ENCODE measurements at regions not wholly inside any gene's neighbourhood (a gene's known extent, or its start where the extent isn't known, plus 50 kb on each side); places are given as distances from the start of the nearest gene placed in this dataset.
"Not testable (repeated sequence)": the region's sequence is repeated elsewhere in the genome, so short reads cannot be mapped to it uniquely, and the experiment has no call there.

DNA sequence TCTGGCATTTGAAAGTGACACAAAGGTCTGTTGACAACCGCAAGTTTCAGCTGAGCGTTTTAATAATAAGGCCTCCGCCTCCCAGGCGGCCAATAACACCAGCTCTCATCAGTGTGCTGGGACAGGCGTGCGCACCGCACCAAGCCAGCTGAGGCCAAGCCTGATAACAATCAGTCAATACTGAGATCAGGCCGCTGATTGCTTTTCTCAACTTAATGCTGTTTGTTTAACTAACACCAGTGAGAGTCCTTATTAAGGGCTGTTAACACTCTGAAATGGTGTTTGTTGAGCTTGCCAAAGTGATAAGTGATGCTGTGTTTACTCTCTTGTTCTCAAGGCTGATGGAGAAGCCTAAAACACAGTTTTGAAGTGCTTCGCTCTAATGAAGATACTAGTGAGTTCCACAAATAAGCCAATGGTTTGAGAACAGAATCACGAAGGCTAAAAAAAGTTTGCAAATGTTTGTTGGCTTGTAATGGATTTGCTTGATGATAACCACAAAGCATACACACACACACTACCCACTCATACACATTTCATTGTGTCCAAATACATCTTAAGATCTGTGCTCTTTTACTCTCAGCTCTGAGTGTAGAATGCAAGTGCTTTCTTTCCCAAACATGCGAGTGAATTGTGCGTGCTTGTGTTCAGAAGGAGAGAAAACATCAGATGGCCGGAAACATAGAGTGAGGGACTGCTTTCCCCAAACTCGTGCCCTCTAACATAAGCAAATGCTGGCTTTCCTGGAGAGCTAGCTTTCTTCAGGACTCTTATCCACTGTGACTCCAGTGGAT lies 330.4 kb upstream of the KLF4 start:
- no peak overlapping the region for H3K4me3 Mint-ChIP-seq
- no peaks in the 10 kb centered on the region for H3K27me3 Mint-ChIP-seq
- no peaks in the 10 kb centered on the region for H3K36me3 Mint-ChIP-seq (ENCODE audit: low read depth)
- no peak overlapping the region for H3K27ac Mint-ChIP-seq
- DNase-seq = no peak
- H3K9me3 Mint-ChIP-seq = no peaks in the 10 kb centered on the region
- H3K4me1 Mint-ChIP-seq = no peaks in the 10 kb centered on the region
- ATAC-seq = no peak

- not testable (repeated sequence) for H3K27ac Mint-ChIP-seq; H3K9me3 Mint-ChIP-seq; H3K4me3 Mint-ChIP-seq; DNase-seq; H3K27me3 Mint-ChIP-seq; ATAC-seq; H3K36me3 Mint-ChIP-seq (ENCODE audit: low read depth); H3K4me1 Mint-ChIP-seq
Observed at GRCh38 chr9:107818503-107818829, 328.9 kb upstream of the KLF4 start.

- not testable (repeated sequence) for H3K9me3 Mint-ChIP-seq; ATAC-seq; H3K27me3 Mint-ChIP-seq; H3K4me1 Mint-ChIP-seq; H3K4me3 Mint-ChIP-seq; H3K36me3 Mint-ChIP-seq (ENCODE audit: low read depth); DNase-seq; H3K27ac Mint-ChIP-seq
Observed at GRCh38 chr9:107817595-107818502, 328.3 kb upstream of the KLF4 start.

- Mint-ChIP-seq H3K27ac (no peak overlapping the region), H3K27me3 (no peaks in the 10 kb centered on the region), H3K36me3 (ENCODE audit: low read depth) (no peaks in the 10 kb centered on the region), H3K4me3 (no peak overlapping the region), H3K4me1 (no peaks in the 10 kb centered on the region), H3K9me3 (peaks cover 6% of the 10 kb centered on the region)
- DNase-seq (no peak), ATAC-seq (no peak)
Observed at GRCh38 chr9:107816561-107817021, 327.0 kb upstream of the KLF4 start.

DNA sequence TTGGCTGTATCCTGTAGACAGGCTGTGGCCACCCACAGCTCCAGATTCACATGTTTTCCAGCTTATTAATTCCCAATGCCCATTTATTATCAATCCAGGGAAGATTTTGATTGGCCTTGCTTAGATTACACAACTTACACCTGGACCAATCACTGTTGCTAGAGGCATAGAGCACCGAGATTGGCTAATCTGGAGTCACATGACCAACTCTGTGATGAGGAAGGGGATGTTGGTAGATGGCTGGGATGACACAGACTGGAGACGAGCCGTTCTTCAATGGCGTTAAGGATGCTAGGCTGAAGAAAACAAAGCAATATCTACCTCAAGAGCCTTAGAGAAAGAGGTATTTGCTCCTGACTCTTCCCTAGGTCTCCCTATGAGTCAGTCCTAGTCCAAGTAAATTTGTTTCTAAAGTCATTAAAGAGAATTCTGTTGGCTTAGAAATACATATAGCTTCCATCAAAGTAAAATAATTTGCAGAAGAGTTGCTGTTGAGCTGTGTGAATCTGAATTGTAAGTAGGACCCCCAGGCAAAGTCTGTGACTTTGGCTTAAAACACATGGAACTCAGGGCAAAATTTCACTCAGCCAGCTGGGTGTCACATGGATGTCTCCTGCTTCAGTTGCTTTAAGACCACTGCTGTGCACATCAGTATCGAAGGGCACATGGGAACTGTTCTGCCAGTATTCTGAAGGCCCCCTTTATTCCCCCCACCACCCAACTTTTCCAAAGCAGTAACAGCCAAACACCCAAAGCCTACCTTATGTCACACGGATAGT lies 326.4 kb upstream of the KLF4 start:
- H3K36me3 Mint-ChIP-seq (ENCODE audit: low read depth) = no peaks in the 10 kb centered on the region
- H3K27ac Mint-ChIP-seq = no peak overlapping the region
- ATAC-seq (no peak), DNase-seq (no peak)
- no peaks in the 10 kb centered on the region for H3K27me3 Mint-ChIP-seq
- no peak overlapping the region for H3K4me3 Mint-ChIP-seq
- H3K4me1 Mint-ChIP-seq = no peaks in the 10 kb centered on the region
- H3K9me3 Mint-ChIP-seq = peaks cover 6% of the 10 kb centered on the region

DNA sequence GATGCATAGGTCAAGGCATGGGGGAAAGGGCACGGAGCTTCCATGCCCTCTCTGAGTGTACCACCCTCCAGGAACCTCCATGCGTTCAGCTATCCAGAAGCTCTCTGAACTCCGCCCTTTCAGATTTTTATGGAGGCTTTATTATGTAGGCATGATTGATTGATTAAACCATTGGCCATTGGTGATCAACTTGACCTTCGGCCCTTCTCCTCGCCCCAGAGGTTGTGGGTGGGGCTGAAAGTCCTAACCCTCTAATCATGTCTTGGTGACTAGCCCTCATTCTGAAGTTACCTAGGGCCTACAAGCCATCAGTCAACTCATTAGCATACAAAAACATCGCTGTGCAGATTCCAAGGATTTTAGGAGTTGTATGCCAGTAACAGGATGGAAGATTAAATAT lies 323.7 kb upstream of the KLF4 start:
- peaks cover 6% of the 10 kb centered on the region for H3K9me3 Mint-ChIP-seq
- no peak for ATAC-seq

DNA sequence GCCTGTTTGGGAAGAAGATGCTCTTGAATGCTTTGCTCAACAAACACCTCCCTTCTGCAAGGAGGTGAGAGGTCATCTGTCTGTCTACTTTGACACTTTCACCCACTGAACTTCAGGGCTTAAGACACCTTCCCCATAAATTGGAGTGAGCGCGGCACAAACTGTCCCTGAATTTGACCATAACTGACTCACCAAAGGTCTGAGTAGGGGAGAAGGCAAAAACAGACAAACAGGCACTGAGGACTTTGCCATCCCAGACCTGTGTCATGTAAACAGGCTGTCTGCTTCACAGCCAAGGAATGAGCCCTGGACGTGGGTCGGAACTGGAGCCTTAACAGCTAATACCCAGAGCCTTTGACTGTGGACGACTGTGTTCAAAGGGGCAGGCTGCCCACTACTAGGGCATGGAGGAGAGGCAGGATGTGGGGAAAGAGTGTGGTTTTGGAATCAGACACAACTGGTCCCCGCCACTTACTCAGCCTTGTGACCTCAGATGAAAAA lies 320.9 kb upstream of the KLF4 start:
- no peak overlapping the region for H3K27ac Mint-ChIP-seq
- no peaks in the 10 kb centered on the region for H3K36me3 Mint-ChIP-seq (ENCODE audit: low read depth)
- peaks cover 6% of the 10 kb centered on the region for H3K9me3 Mint-ChIP-seq
- ATAC-seq (no peak), DNase-seq (no peak)
- H3K4me1 Mint-ChIP-seq = no peaks in the 10 kb centered on the region
- no peak overlapping the region for H3K4me3 Mint-ChIP-seq
- no peaks in the 10 kb centered on the region for H3K27me3 Mint-ChIP-seq

More for the DNA sequence above, 323.7 kb upstream of the KLF4 start:
- no peak overlapping the region for H3K4me3 Mint-ChIP-seq
- no peak overlapping the region for H3K27ac Mint-ChIP-seq
- no peaks in the 10 kb centered on the region for H3K36me3 Mint-ChIP-seq (ENCODE audit: low read depth)
- no peaks in the 10 kb centered on the region for H3K4me1 Mint-ChIP-seq
- no peak for DNase-seq
- H3K27me3 Mint-ChIP-seq = no peaks in the 10 kb centered on the region

GRCh38 chr9:107809871-107810460 lies 320.4 kb upstream of the KLF4 start:
- Mint-ChIP-seq H3K9me3 (peaks cover 6% of the 10 kb centered on the region), H3K27me3 (no peaks in the 10 kb centered on the region), H3K4me1 (no peaks in the 10 kb centered on the region), H3K27ac (no peak overlapping the region), H3K36me3 (ENCODE audit: low read depth) (no peaks in the 10 kb centered on the region), H3K4me3 (no peak overlapping the region)
- no peak for DNase-seq
- ATAC-seq = no peak

DNA sequence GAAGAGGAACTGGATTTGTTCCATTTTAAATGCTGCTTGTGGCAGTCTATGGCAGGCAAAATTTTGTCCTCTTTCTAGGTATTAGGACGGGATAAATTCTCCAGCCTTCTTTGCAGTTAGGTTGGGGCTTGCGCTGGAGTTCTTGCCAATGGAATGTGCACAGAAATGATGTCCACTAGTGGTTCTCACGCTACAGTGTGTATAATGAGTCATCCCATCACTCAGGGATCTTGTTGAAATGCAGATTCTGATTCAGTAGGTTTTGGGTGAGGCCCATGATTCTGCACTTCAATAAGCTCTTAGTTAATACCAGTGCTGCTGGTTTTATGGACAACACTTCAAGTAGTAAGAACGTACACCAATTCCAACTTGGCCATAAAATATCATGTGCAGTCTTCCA lies 317.6 kb upstream of the KLF4 start:
- no peaks in the 10 kb centered on the region for H3K9me3 Mint-ChIP-seq

GRCh38 chr9:107805201-107805600 lies 315.6 kb upstream of the KLF4 start:
- no peak for DNase-seq
- H3K27ac Mint-ChIP-seq = no peak overlapping the region
- H3K9me3 Mint-ChIP-seq = no peaks in the 10 kb centered on the region
- H3K27me3 Mint-ChIP-seq = peaks cover 1% of the 10 kb centered on the region
- no peaks in the 10 kb centered on the region for H3K36me3 Mint-ChIP-seq (ENCODE audit: low read depth)
- H3K4me3 Mint-ChIP-seq = no peak overlapping the region
- ATAC-seq = no peak
- no peaks in the 10 kb centered on the region for H3K4me1 Mint-ChIP-seq

More for the DNA sequence above, 317.6 kb upstream of the KLF4 start:
- Mint-ChIP-seq H3K27ac (no peak overlapping the region), H3K4me1 (no peaks in the 10 kb centered on the region), H3K36me3 (ENCODE audit: low read depth) (no peaks in the 10 kb centered on the region), H3K27me3 (no peaks in the 10 kb centered on the region), H3K4me3 (no peak overlapping the region)
- ATAC-seq (no peak), DNase-seq (no peak)

GRCh38 chr9:107794259-107794658 lies 304.7 kb upstream of the KLF4 start:
- Mint-ChIP-seq H3K27ac (no peak overlapping the region), H3K9me3 (peaks cover 10% of the 10 kb centered on the region), H3K4me3 (no peak overlapping the region), H3K4me1 (no peaks in the 10 kb centered on the region), H3K36me3 (ENCODE audit: low read depth) (no peaks in the 10 kb centered on the region), H3K27me3 (no peaks in the 10 kb centered on the region)
- no peak for ATAC-seq
- no peak for DNase-seq

GRCh38 chr9:107793541-107793940 lies 304.0 kb upstream of the KLF4 start:
- Mint-ChIP-seq H3K4me3 (no peak overlapping the region), H3K36me3 (ENCODE audit: low read depth) (no peaks in the 10 kb centered on the region), H3K27ac (no peak overlapping the region), H3K27me3 (no peaks in the 10 kb centered on the region), H3K9me3 (peaks cover 10% of the 10 kb centered on the region), H3K4me1 (no peaks in the 10 kb centered on the region)
- ATAC-seq (no peak), DNase-seq (no peak)

DNA sequence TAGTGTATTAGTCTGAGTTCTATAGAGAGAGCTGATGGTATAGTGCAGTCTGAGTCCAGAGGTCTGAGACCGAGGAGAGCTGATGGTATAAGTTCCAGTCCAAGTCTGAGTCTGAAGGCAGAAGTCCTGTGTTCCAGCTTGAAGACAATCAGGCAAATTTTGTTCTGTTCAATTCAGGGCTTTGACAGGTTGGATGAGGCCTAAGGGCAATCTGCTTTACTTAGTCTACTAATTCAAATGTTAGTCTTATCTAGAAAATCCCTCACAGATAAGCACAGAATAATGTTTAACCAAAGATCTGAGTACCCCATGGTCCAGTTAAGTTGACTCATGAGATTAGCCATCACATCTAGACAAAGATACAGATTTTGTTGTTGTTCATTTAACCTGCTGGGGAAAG lies 303.0 kb upstream of the KLF4 start:
- ATAC-seq = no peak
- no peak for DNase-seq
- H3K9me3 Mint-ChIP-seq = peaks cover 10% of the 10 kb centered on the region
- H3K27me3 Mint-ChIP-seq = no peaks in the 10 kb centered on the region
- no peaks in the 10 kb centered on the region for H3K4me1 Mint-ChIP-seq
- no peak overlapping the region for H3K4me3 Mint-ChIP-seq
- no peak overlapping the region for H3K27ac Mint-ChIP-seq
- H3K36me3 Mint-ChIP-seq (ENCODE audit: low read depth) = no peaks in the 10 kb centered on the region

GRCh38 chr9:107792006-107792405 lies 302.4 kb upstream of the KLF4 start:
- no peaks in the 10 kb centered on the region for H3K4me1 Mint-ChIP-seq
- H3K36me3 Mint-ChIP-seq (ENCODE audit: low read depth) = no peaks in the 10 kb centered on the region
- H3K9me3 Mint-ChIP-seq = peaks cover 8% of the 10 kb centered on the region
- H3K4me3 Mint-ChIP-seq = no peak overlapping the region
- ATAC-seq (no peak), DNase-seq (no peak)
- no peaks in the 10 kb centered on the region for H3K27me3 Mint-ChIP-seq
- no peak overlapping the region for H3K27ac Mint-ChIP-seq
